22Rv1 (cell line): ENCODE measurements at regions not wholly inside any gene's neighbourhood (a gene's known extent, or its start where the extent isn't known, plus 50 kb on each side); places are given as distances from the start of the nearest gene placed in this dataset.

Experiments
- CTCF ChIP-seq: fragments of 450-650 bp; IDR thresholded peaks from 2 replicates; pipeline ENCODE4 v1.5.1; 2017; ENCODE audit warnings: mild to moderate bottlenecking
- ZFX ChIP-seq: fragments of 450-650 bp; IDR thresholded peaks from 2 replicates; pipeline ENCODE4 v1.6.1; 2017; ENCODE audit warnings: antibody characterized with exemption, borderline replicate concordance

DNA sequence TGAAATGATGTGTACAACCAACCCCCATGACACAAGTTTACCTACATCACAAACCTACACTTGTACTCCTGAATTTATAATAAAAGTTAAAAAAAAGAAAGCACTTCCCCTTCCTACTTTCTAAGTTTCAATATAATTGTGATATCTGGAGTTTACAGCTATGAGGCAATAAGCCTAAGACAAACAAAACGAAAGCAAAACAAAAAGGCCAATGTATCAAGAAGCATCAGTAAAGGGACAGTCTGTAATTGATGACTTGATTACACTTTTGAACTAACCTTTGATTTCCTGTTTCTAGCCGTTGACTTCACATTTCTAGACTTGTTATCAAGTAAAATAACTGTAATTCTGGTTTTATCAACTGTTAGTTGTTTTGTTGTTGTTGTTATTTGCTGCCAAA lies 187.5 kb upstream of the CNTN3 start:
- no peak for TF ChIP-seq CTCF
- TF ChIP-seq ZFX = no peak
